ENCODE measurements at regions not wholly inside any gene's neighbourhood (a gene's known extent, or its start where the extent isn't known, plus 50 kb on each side); places are given as distances from the start of the nearest gene placed in this dataset.
"Not testable (repeated sequence)": the region's sequence is repeated elsewhere in the genome, so short reads cannot be mapped to it uniquely, and the experiment has no call there.

DNA sequence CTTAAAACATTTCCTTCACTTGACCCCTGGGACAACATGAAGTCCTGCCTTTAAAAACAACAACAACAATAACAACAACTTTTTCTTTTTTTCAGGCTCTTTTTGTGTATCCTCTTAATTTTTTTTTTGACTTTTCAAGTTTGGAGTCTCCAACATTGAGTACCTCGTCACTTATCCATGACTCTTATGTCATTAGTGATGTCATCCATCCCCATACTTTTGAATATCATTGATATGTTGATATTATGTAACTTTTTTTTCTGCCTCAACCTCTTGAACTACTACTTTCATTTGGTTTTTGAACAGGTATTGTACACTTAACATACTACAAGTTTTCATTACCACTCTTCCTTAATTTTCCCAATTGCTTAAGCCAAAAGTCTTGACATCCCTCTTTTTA lies 143.0 kb upstream of the ATXN7L3B start:
- Histone ChIP-seq H3K9me3 (ENCODE audit: severe bottlenecking) (no peaks in the 10 kb centered on the region), H3K36me3 (no peaks in the 10 kb centered on the region), H3K4me3 (ENCODE audit: low read depth, low read length) (no peak overlapping the region), H3K27ac (no peak overlapping the region), H3K27me3 (ENCODE audit: insufficient read depth, low read depth, severe bottlenecking) (no peaks in the 10 kb centered on the region)
- TF ChIP-seq, protein P1, sequence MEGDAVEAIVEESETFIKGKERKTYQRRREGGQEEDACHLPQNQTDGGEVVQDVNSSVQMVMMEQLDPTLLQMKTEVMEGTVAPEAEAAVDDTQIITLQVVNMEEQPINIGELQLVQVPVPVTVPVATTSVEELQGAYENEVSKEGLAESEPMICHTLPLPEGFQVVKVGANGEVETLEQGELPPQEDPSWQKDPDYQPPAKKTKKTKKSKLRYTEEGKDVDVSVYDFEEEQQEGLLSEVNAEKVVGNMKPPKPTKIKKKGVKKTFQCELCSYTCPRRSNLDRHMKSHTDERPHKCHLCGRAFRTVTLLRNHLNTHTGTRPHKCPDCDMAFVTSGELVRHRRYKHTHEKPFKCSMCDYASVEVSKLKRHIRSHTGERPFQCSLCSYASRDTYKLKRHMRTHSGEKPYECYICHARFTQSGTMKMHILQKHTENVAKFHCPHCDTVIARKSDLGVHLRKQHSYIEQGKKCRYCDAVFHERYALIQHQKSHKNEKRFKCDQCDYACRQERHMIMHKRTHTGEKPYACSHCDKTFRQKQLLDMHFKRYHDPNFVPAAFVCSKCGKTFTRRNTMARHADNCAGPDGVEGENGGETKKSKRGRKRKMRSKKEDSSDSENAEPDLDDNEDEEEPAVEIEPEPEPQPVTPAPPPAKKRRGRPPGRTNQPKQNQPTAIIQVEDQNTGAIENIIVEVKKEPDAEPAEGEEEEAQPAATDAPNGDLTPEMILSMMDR (IDR thresholded peaks at IDR 0.05; ENCODE audit: low read depth, low read length), result no peak
- no peak for DNase-seq

DNA sequence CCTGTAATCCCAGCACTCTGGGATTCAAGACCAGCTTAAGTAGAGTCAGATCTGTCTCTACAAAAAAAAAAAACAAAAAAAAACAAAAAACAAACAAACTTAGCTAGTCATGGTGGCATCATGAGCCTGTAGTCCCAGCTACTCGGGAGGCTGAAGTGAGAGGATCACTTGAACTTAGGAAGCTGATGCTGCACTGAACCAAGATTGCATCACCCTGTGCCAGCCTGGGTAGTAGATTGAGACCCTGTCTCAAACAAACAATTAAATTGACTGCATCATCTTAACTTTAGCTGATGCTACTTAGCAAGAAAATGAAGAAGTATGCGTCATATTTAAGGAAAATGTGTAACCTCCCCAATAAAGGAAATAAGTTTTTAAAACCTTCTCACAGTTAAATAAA lies 136.6 kb upstream of the ATXN7L3B start:
- Histone ChIP-seq H3K9me3 (ENCODE audit: severe bottlenecking) (no peaks in the 10 kb centered on the region), H3K36me3 (no peaks in the 10 kb centered on the region), H3K4me3 (ENCODE audit: low read depth, low read length) (no peak overlapping the region), H3K27me3 (ENCODE audit: insufficient read depth, low read depth, severe bottlenecking) (no peaks in the 10 kb centered on the region), H3K27ac (no peak overlapping the region)
- TF ChIP-seq, protein P1 (IDR thresholded peaks at IDR 0.05; ENCODE audit: low read depth, low read length), result no peak
- DNase-seq, result no peak

DNA sequence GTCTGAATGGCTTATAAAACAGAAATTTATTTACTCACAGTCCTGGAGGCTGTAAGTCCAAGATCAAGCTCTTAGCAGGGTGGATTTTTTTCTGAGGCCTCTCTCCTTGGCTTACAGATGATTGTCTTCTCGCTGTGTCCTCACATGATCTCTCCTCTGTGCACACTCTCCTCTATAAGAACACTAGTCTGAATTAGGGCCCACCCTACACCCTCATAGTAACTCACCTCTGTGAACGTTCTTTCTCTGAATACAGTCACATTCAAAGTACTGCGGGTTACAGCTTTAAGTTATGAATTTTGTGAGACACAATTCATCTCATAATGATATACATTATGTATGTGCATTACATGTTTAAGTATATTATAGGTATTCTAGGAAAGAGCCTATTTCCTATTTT lies 135.7 kb upstream of the ATXN7L3B start:
- no peaks in the 10 kb centered on the region for H3K9me3 ChIP-seq (ENCODE audit: severe bottlenecking)
- no peaks in the 10 kb centered on the region for H3K27me3 ChIP-seq (ENCODE audit: insufficient read depth, low read depth, severe bottlenecking)
- TF ChIP-seq, protein P1 (IDR thresholded peaks at IDR 0.05; ENCODE audit: low read depth, low read length), result no peak
- no peaks in the 10 kb centered on the region for H3K36me3 ChIP-seq
- no peak for DNase-seq
- H3K4me3 ChIP-seq (ENCODE audit: low read depth, low read length), result no peak overlapping the region
- H3K27ac ChIP-seq, result no peak overlapping the region

DNA sequence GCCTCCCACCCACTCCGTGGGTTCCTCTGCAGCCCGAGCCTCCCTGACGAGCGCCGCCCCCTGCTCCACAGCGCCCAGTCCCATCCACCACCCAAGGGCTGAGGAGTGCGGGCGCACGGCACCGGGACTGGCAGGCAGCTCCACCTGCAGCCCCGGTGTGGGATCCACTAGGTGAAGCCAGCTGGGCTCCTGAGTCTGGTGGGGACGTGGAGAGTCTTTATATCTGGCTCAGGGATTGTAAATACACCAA lies 134.5 kb upstream of the ATXN7L3B start:
- DNase-seq; H3K27ac ChIP-seq; H3K9me3 ChIP-seq (ENCODE audit: severe bottlenecking); H3K27me3 ChIP-seq (ENCODE audit: insufficient read depth, low read depth, severe bottlenecking); H3K4me3 ChIP-seq (ENCODE audit: low read depth, low read length); H3K36me3 ChIP-seq: not testable (repeated sequence)

DNA sequence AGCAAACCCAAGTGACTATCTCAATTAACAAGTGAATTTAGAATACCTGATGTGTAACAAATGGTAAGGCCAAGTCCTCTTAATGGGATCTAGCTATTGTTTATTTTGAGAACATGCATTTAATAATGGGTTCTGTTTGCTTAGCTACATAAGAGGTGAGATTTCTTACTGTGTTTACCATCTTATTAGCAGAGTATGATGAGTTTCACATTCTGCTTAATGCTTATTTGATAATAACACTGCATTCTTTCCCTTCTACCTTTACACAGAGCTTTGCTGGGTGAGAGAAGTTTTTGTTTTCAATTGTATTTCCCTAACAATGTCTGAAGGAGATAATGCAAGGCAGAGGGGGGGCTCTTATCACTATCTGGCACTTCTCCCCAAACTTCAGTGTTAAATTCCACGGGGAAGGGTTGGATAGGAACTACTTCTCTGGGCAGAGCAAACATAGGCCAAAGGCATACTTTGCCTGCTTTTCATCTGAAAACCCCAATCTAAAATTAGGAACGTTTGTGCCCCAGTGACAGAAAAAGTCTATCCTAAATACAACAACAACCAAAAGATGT lies 129.0 kb upstream of the ATXN7L3B start:
- TF ChIP-seq, protein P1 (IDR thresholded peaks at IDR 0.05; ENCODE audit: low read depth, low read length), result no peak
- Histone ChIP-seq H3K27ac (no peak overlapping the region), H3K4me3 (ENCODE audit: low read depth, low read length) (no peak overlapping the region), H3K27me3 (ENCODE audit: insufficient read depth, low read depth, severe bottlenecking) (no peaks in the 10 kb centered on the region), H3K36me3 (no peaks in the 10 kb centered on the region), H3K9me3 (ENCODE audit: severe bottlenecking) (no peaks in the 10 kb centered on the region)
- DNase-seq, result no peak

DNA sequence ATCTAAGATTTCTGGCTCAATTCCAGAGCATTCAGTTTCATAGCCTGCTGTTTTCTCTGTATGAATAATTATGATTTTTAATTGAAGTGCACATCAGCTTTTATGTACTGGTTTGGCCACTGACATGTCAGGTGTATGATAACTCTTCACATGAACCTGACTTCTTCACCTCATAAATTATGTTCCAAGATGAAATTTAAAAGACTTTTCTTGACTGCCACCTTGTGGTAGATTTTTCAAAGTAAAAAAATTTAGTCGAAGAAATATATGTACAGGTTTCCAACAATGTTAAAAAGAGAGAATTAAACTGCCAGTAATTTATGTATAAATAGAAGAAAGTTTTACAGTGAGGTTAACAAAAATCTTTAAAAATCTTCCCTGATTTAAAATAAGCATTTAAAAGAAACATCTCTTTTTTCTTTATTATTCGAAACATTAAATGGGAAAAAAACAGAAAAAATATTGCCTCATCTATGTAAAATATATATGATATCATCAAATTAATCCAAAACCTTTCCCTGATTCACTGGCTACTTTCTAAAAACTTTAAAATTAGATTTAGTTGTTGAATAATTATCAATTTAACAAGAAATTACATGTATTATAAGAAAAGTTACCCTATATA lies 124.9 kb upstream of the ATXN7L3B start:
- DNase-seq, result no peak
- TF ChIP-seq, protein P1 (IDR thresholded peaks at IDR 0.05; ENCODE audit: low read depth, low read length), result no peak
- Histone ChIP-seq H3K4me3 (ENCODE audit: low read depth, low read length) (no peak overlapping the region), H3K9me3 (ENCODE audit: severe bottlenecking) (no peaks in the 10 kb centered on the region), H3K36me3 (no peaks in the 10 kb centered on the region), H3K27me3 (ENCODE audit: insufficient read depth, low read depth, severe bottlenecking) (no peaks in the 10 kb centered on the region), H3K27ac (no peak overlapping the region)

All from WERI-Rb-1 (cell line).